Endodermal cell (in vitro differentiated cells): ENCODE measurements at regions not wholly inside any gene's neighbourhood (a gene's known extent, or its start where the extent isn't known, plus 50 kb on each side); places are given as distances from the start of the nearest gene placed in this dataset.

ENCODE experiments used
- DNase-seq: peaks from one replicate; pipeline ENCODE4 v3.0.0-alpha.2; 2017
- H3K27ac ChIP-seq: 2 replicates; pipeline ENCODE4 v1.5.1; 2013; ENCODE audit warnings: mild to moderate bottlenecking, low read depth, low read length, moderate library complexity
- H3K27me3 ChIP-seq: 2 replicates; pipeline ENCODE4 v1.6.1; 2013; ENCODE audit warnings: mild to moderate bottlenecking, low read length, moderate library complexity; ENCODE audit not compliant: insufficient read depth, control insufficient read depth, poor library complexity, severe bottlenecking
- H3K36me3 ChIP-seq: 2 replicates; pipeline ENCODE4 v1.7.0; 2013; ENCODE audit warnings: mild to moderate bottlenecking, low read length, moderate library complexity; ENCODE audit not compliant: control insufficient read depth, insufficient read depth
- H3K4me1 ChIP-seq: one replicate; pipeline ENCODE4 v1.7.0; 2013; ENCODE audit warnings: low read length; ENCODE audit not compliant: control insufficient read depth, insufficient read depth
- H3K4me3 ChIP-seq: 2 replicates; pipeline ENCODE4 v1.5.1; 2013; ENCODE audit warnings: mild to moderate bottlenecking, low read length, moderate library complexity
- H3K9ac ChIP-seq: 2 replicates; pipeline ENCODE4 v1.6.1; 2013; ENCODE audit warnings: mild to moderate bottlenecking, low read length, moderate library complexity; ENCODE audit not compliant: poor library complexity, severe bottlenecking; ENCODE audit errors: extremely low read depth
- H3K9me3 ChIP-seq: 2 replicates; pipeline ENCODE4 v1.6.1; 2013; ENCODE audit warnings: mild to moderate bottlenecking, low read length, moderate library complexity; ENCODE audit not compliant: control insufficient read depth
- H3K27ac Mint-ChIP-seq: 2 replicates; pipeline ENCODE4 v1.8.0; 2020; ENCODE audit warnings: mixed read lengths
- H3K27me3 Mint-ChIP-seq: 2 replicates; pipeline ENCODE4 v1.8.0; 2021; ENCODE audit warnings: mild to moderate bottlenecking, mixed read lengths; ENCODE audit not compliant: insufficient read depth
- H3K36me3 Mint-ChIP-seq: 2 replicates; pipeline ENCODE4 v1.8.0; 2020; ENCODE audit warnings: low read depth, mixed read lengths
- H3K4me1 Mint-ChIP-seq: 2 replicates; pipeline ENCODE4 v1.8.0; 2020; ENCODE audit warnings: mixed read lengths
- H3K4me3 Mint-ChIP-seq: 2 replicates; pipeline ENCODE4 v1.8.0; 2020; ENCODE audit warnings: mild to moderate bottlenecking, moderate library complexity, mixed read lengths
- H3K9me3 Mint-ChIP-seq: 2 replicates; pipeline ENCODE4 v1.8.0; 2020; ENCODE audit warnings: mild to moderate bottlenecking, mixed read lengths
- CTCF ChIP-seq: fragments of 200-600 bp; sonication (generic); conservative IDR thresholded peaks from 2 replicates; pipeline ENCODE4 v1.5.0; 2021; ENCODE audit warnings: antibody characterized with exemption, mild to moderate bottlenecking
- WGBS, 2 experiments: methylation state at CpG; one replicate each; pipeline versions ENCODE4 v1.1.5 to v1.1.7; 2013; ENCODE audit warnings: missing lambda C conversion rate in 2 of 2, mixed read lengths in 1 of 2; ENCODE audit not compliant: insufficient coverage in 1 of 2, insufficient read length in 1 of 2; 5-methylcytosine and 5-hydroxymethylcytosine counted together

- no peaks in the 10 kb centered on the region for H3K36me3 Mint-ChIP-seq
Observed at GRCh38 chr3:35417080-35417479, 222.2 kb upstream of the ARPP21 start.

GRCh38 chr3:35422101-35422500 is 217.2 kb upstream of the ARPP21 start:
- no peak overlapping the region for H3K4me3 ChIP-seq
- WGBS, 2 experiments: 95 to 100% methylated on average over 1 of the region's 1 CpG

More at GRCh38 chr3:35417080-35417479, 222.2 kb upstream of the ARPP21 start:
- no peaks in the 10 kb centered on the region for H3K4me1 ChIP-seq
- no peaks in the 10 kb centered on the region for H3K9me3 ChIP-seq
- no peaks in the 10 kb centered on the region for H3K27me3 Mint-ChIP-seq
- TF ChIP-seq CTCF: no peak
- H3K9me3 Mint-ChIP-seq: peaks cover 2% of the 10 kb centered on the region
- no peak for DNase-seq
- H3K36me3 ChIP-seq: no peaks in the 10 kb centered on the region
- no peak overlapping the region for H3K27ac Mint-ChIP-seq
- H3K4me3 Mint-ChIP-seq: no peak overlapping the region
- no peak overlapping the region for H3K27ac ChIP-seq
- whole genome bisulfite sequencing, 2 experiments: 82% methylated on average over 2 of the region's 2 CpGs; no CpG with 5 or more reads in 1 of the 2 experiments
- no peaks in the 10 kb centered on the region for H3K27me3 ChIP-seq
- H3K4me3 ChIP-seq: no peak overlapping the region
- H3K9ac ChIP-seq: no peak overlapping the region
- no peaks in the 10 kb centered on the region for H3K4me1 Mint-ChIP-seq

GRCh38 chr3:35422836-35423601 is 216.3 kb upstream of the ARPP21 start:
- Mint-ChIP-seq H3K4me1 (peaks cover 2% of the 10 kb centered on the region), H3K36me3 (no peaks in the 10 kb centered on the region), H3K27me3 (no peaks in the 10 kb centered on the region), H3K9me3 (no peaks in the 10 kb centered on the region), H3K4me3 (no peak overlapping the region), H3K27ac (no peak overlapping the region)
- Histone ChIP-seq H3K4me3 (no peak overlapping the region), H3K9ac (no peak overlapping the region), H3K9me3 (no peaks in the 10 kb centered on the region), H3K27ac (no peak overlapping the region), H3K36me3 (no peaks in the 10 kb centered on the region), H3K27me3 (no peaks in the 10 kb centered on the region), H3K4me1 (no peaks in the 10 kb centered on the region)
- DNase-seq: no peak
- TF ChIP-seq CTCF: no peak
- 74 to 84% methylated on average over 4 to 6 of the region's 6 CpGs for WGBS, 2 experiments

More at GRCh38 chr3:35422101-35422500, 217.2 kb upstream of the ARPP21 start:
- Histone ChIP-seq H3K27me3 (no peaks in the 10 kb centered on the region), H3K9ac (no peak overlapping the region), H3K9me3 (no peaks in the 10 kb centered on the region), H3K4me1 (no peaks in the 10 kb centered on the region), H3K36me3 (no peaks in the 10 kb centered on the region), H3K27ac (no peak overlapping the region)
- H3K36me3 Mint-ChIP-seq: no peaks in the 10 kb centered on the region
- DNase-seq: no peak
- no peaks in the 10 kb centered on the region for H3K9me3 Mint-ChIP-seq
- no peak overlapping the region for H3K27ac Mint-ChIP-seq
- peaks cover 2% of the 10 kb centered on the region for H3K4me1 Mint-ChIP-seq
- no peak for TF ChIP-seq CTCF
- no peaks in the 10 kb centered on the region for H3K27me3 Mint-ChIP-seq
- no peak overlapping the region for H3K4me3 Mint-ChIP-seq
